Activated T-cell treated with anti-CD3 and anti-CD28 coated beads for 4 hours (primary cell): ENCODE measurements at regions not wholly inside any gene's neighbourhood (a gene's known extent, or its start where the extent isn't known, plus 50 kb on each side); places are given as distances from the start of the nearest gene placed in this dataset.
"Not testable (repeated sequence)": the region's sequence is repeated elsewhere in the genome, so short reads cannot be mapped to it uniquely, and the experiment has no call there.

Source experiments
- DNase-seq: peaks from one replicate; pipeline ENCODE4 v3.0.0-alpha.2; 2020

DNA sequence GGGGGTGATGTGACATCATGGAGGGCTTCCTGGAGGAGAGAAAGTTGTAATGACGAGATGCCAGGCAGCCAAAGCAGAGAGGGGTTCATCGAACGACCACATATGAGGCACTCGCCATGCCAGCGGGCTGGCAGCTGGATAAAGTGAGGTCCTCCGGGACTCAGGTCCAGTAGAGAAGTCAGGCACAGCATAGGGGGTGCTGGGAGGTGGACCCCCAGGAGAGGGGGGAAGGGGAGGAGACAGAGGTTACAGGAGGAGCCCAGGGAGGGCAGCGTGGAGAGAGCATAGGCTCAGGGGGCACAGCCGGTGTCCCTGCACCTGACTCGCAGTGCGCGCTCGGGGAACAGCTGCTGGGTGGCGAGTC, 174.7 kb downstream of the BMP7 start:
- no peak for DNase-seq

DNA sequence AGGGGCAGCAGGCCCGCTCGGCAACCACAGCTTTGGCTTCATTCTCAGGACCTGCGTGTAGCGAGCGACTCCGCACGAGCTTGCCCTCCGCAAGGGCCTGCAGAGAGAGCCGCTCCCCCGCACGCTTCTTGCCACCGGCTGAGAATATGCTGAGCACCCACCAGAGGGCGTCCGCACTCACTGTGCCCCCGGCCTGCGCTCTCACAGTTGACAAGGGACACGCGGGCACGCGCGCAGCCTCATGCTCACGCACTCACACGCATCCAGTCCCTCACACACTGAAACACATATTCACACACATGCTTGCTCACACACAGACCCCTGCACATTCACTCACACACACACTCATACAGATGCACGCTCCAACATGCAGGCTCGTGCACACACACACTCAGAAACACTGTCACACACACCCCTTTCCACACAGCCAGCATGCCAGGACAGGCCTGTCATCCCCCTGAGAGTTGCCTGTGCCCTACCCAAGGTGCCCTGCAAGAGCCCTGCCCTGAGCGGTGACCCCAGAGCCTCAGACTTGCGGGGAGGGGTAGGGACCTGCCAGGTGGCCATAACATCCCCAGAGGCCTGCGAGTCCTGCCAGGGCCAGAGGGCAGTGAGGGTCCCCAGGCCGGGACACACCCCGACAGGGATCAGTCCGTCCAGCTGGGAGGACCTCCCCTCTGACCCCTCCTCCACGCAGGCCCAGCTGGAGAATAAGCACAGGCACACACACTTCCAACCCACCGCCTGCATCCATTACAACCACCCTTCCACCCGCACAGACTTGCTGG, 174.1 kb downstream of the BMP7 start:
- peak; percentile 20 for DNase-seq

DNA sequence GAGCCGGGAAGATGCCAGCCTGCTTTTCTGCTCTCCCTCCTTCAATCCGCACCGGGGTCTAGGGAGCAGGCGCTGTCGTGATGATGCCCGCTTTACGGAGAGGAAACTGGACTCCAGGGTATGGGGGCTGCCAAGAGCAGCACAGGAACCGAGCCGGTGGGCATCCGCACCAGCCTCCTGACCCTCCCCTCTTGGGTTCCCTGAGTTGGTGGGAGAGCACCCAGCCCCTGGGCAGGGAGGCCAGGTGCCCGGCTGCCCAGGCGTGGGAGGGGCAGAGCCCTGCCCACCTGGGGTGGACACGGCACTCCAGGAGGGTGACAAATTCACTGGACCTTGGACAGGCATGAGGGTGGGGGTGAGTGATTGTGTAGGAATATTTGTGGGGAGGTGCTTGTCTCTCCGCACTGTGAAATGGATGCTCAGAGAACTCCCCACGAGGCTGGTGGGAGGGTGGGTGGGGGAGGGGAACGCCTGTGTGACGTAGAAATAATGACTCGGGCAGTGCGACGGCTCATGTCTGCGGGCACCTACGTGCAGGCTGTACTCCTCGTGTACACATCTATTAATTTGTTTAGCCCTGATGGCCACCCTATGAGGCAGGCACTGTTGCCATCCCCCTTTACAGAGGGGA, 173.4 kb downstream of the BMP7 start:
- DNase-seq, result no peak

DNA sequence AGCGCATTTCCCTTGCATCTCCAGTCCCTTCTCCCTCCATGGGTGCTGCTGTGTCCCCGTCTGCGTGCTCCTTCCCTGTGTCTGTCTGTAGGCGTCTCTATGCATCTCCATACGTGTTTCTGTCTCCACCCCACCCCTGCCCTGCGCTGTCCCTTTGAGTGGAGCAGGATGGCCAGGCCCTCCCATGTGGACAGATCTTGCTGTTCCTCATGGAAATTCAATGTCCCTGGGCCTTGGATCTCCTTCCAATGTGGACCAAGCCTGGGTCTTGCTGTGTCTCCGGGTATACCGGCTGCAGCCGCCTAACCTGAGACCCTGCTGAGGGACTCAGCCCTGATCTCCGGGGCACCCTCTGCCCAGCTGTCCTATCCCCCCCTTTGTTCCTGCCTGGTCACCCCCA, 172.7 kb downstream of the BMP7 start:
- no peak for DNase-seq

DNA sequence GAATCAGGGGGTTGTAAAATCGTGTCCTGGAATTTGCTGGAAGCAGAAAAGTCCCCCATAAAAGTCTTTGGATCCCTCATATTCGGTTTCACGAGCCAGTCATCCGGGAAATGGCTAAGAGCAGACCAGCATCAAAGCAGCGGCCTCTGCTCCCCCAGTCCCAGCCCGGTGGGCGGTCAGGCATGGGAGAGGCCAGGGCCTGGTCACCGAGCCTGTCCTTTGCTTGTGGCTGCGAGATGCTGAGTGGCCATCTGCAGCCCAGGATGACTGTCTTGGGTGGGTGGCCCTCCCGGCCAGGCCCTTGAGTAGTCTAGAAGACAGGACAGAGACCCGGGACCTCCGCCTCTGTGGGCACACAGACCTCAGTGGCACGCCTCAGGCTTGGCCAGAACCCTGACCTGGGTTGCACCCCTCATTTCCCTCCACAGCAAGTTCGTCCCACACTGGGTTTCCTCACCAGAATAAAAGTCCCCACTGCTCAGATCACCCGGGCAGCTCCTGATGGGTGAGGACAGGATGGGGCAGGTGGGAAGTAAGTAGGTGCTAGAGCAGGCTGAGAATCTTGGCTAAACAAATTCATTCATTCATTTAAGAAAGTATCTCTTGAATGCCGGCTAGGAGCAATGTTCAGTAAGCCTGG, 172.1 kb downstream of the BMP7 start:
- DNase-seq, result no peak

DNA sequence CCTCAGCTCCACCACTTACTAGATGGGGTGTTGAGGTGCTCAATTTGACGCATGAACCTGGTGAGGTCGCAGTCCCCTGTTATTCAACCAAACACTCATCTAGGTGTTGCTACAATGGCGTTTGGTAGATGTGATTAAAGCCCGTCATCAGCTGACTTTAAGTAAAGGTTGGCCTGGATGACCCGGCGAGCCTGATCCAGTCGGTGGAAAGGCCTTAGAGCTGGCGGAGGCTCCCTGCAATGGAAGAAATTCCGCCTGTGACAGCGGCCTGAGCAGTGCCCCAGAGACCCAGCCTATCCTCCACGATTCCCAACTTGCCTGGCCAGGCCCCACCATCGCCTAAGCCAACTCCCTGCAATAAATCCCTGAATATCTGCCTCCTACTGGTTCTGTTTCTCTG, 171.4 kb downstream of the BMP7 start:
- no peak for DNase-seq

DNA sequence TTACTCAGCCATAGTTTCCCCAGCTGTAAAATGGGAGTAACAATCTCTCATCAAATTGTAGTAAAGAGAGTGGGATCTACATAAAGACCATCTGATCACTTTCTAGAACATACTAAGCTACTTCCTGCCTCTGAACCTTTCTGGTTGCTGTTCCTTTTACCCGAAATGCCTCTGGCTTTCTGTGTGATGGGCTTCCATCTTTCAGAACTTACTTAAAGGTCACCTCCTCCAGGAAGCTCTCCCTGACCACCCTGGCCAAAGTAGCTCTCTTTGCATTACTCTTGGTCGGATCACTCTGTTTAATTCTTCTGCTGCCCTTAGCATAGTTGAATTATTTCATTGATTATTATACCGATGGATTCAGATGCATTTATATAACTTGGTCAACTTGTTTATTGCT, 171.0 kb downstream of the BMP7 start:
- DNase-seq, result no peak

DNA sequence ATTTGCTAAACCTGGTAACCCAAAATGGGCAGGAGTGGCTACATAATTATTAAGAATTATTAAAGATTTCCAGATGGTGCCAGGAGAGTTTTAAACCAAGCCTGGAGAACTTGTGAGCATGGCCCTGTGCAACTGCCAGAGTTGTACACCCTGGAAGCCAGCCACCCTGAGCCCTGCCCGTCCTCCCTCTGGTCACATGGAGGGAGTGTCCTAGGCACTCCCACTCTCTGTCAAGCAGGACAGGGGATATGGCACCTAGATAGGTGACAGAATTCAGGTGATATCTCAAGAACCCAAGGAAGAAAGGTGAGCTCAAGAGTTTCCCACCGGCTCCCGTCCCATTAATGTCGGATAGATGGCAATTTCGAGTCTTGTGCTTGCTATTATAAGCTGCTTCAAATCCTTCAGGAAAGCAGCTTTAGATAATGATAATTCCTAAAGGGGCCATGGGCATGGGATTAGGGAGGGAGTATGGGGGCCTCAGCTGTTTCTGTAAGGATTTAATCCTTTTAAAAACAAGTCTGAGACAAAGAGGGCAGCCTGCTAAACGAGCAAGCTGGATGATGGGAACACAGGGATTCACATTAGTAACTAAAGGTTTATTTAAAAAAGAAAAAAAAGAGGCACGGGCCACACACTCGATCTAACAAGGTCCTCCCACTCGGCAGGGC, 169.1 kb downstream of the BMP7 start:
- DNase-seq, result no peak

DNA sequence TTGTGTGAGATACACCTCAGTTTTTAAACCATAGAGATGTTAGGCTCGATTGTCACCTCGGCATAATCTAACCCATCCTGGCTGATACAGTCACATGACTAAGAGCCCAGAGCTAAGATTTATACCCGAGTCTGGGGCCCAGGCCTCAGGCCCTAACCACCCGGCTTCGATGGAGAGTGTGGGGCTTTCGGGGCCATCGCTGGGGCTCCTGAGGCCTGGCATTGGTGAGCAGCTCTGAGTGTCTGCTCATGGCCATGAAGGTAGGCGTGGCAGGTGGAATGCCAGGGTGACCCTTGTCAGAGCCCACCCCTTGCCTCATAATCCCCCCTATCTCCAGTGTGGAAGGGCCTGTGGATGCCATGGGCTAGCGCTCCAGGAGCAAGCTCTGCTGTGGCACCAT, 164.3 kb downstream of the BMP7 start:
- DNase-seq, result no peak

DNA sequence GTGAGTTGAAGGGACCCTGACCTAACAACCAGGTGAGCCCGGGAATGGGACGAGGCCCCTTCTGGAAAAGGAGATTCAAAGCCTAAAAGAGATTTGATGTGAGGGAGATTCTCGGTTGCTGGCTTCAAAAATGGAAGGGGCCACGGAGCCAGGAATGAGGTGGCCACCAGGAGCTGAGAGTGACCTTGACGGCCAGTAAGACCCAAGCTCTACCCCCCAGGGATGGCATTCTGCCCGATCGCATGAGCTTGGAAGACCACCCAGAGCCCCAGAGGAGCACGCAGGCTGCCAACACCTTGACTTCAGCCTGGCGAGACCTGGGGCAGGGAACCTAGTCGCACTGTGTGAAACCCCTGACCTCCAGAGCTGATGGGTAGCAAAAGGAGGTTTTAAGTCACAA, 163.9 kb downstream of the BMP7 start:
- DNase-seq, result no peak

DNA sequence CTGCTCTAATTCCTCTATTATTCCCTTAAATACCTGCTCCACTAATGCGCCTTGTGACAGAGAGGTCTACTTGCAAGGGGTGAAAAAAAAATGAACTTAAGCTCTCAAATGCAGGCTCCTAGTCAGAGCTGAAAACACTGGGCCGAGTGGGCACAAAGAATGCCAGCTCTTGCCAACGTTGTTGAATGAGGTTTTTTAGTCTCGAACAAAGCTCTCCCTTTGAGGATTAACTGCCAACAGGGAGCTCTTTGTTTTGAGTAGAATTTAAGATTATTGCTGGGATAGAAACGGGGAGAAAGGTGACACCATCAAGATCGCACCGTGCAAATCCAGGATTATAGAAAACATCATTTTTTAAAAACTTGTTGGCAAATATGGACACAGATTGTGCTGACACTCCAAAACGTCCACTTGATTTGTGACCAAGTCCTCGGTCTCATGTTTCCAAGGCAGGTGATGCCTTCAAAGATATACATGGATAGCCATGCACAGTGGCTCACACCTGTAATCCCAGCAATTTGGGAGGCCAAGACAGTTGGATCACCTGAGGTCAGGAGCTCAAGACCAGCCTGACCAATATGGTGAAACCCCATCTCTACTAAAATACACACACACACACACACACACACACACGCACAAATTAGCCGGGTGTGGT, 163.2 kb downstream of the BMP7 start:
- no peak for DNase-seq

DNA sequence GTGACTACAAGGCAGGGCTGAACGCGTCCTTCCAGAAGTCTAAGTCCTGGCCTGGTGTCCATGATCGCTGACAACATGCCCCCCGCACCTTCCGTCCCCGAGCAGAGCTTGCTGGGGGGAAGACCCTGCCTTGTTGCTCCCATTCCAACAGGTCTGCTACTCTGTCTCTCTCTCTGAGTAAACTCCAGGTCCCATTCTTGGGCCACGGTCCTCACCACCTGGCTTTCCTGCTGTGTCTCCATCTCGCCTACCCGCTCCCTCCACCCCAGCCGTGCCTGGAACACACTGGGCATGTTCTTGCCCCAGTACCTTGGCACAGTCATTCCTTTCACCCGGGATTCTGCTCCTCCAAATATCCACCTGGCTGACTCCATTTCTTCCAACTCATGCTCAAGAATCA, 162.3 kb downstream of the BMP7 start:
- DNase-seq, result no peak

DNA sequence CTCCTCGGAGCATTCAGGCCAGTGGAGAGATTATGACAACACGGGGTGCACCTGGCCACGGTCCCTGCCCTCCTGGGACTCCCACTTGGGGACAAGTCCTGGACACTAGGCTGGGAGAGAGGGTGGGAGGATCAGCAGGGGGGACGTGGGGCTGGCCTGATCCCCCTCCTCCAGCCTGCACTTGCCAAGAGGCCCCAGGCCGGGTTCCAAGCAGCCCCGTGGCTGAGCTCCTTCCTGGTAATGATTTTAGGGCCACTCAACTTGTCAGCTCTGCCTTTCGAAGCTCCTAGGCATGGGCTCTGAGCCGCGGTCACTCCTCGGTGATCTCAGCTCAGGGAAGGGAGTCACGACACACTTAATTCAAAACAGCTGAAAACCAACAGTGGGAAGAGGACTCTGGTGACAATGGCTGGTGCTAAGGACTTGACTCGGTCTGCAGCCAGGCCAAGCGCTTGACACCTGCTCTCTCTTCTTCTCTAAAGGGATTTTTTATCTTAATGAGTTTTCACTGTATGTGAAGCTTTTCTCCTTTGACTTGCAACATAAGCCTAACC, 161.7 kb downstream of the BMP7 start:
- DNase-seq, result no peak

DNA sequence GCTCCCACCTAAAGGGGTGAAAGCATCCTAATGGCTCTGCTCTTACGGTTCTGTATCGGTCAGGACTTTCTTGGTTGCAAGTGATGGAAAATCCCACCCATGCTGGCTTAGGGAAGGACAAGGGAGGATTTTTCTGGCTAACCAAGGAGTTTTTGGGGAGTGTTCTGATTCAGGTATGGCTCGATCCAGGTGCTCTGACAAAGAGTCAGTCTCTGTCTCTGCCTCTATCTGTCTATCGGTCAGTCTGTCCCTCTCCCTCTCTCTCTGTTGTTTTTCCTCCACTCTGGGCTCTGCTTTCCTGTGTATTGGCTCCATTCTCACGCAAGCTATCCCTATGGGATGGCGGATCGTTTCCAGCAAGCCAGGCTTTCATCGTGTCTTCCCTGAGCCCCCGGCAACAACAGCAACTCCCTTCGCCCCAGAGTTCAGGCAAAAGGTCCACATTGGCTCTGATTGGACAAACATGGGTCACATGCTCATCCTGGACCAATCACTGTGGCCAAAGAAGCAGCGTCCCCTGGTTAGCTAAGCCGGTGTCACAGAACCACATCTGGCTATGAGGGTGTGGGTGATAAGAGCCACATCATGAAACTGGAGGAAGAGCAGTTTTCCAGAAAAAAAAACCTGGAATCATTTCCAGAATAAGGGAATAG, 160.3 kb downstream of the BMP7 start:
- no peak for DNase-seq

DNA sequence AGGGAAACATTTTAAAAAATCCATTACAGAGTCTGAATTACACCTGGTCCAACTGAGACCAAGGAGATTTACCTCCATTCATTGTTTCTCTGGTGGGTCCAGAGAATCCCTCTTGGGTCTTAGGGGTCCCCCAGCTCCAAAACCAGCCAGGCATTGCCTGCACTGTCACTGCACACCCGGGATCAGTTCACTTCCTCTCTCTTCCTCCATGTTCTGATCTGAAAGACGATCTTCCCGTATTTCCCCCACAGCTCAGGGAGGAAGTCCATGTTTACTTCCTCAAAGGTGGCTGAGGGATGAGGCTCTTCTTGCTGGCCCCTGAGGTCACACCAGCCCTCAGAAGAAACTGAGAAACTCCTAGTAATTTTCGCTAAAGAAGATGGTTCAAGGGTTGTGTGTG, 159.7 kb downstream of the BMP7 start:
- no peak for DNase-seq

DNA sequence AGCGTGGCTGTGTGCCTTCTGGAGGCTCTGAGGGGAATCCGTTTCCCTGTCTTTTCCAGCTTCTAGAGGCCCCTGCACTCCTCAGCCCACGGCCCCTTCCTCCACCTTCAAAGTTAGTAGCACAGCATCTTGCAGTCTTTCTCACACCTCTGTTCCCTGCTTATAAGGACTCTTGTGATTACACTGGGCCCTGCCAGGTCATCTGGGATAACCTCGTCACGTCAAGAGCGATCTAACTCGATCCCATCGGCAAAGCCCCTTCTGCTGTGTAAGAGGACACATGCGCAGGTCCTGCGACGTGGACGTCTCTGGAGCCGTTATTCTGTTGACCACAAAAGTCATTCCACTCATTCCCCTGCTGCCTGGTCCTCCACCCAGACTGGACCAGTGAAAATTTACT, 159.2 kb downstream of the BMP7 start:
- no peak for DNase-seq

DNA sequence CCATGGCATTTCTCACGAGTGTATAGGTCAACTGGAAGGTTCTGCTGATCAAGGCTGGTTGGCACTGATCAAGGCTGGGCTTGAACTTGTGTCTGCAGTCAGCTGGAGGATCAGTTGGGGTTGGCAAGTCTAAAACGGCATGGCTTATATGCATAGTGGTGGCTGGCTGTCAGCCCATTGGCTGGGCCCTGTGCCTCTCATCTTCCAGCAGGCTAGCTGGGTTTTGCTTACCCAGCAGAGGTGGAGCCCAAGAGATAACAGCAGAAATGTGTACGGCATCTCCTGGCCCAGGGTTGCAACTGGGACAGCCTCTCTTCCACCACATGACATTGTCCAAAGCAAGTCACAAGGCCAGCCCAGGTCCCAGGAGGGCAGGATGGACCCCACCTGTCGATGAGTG, 158.2 kb downstream of the BMP7 start:
- DNase-seq, result no peak

DNA sequence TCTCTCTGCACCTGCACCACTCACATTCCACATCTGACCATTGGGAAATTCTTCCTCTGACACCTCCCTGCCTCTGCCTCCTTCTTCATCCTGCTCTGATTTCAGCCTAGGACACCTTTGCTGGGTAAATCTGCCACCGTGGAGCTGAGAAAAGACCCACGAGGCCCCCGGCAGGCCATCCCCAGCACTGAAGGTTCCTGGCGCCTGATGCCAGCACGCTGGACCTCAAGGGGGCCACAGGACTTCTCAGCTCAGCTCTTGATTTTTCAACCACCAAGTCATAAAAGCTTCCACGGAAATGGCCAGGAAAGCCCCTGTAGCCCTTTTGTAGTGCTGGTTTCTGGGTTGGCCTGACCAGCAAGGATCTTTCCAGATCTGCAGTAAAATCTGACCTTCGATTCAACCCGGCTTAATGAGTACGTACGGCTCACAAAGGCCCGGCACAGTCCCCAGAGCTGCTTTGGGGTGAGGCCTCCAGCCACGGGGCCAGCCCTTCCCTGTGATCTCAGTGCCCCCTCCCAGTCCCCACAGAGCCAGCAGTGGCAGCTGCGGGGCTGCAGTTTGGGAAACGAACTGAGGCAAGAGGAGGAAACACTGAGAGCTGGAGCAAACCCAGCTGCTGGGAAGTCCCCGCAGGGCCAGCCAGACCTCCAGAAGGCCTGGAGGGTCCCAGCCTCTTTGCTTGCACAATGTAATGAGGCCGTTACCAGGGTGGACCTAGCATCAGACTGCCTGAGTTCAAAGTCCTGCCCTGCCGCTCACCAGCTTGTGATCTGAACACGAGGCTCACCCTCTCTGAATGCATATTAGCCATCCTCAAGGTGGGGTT, 157.5 kb downstream of the BMP7 start:
- DNase-seq, result no peak

DNA sequence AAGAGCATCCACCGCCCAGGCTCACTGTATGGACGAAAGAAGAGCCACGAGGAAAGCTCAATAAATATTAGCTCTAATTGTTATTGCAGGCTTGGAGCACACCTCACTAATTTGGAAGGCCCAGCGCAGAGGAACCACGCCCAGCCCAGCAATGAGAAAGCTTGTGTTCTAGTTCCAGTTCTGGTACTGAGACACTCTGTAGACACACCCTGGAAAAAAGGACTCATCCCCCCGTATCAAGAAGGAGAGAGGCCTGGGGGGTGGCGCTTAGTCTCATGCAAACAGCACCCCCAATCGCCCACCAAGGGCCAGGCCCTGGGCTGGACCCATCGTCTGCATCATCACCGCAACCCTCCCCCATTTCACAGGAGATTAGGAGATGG, 156.9 kb downstream of the BMP7 start:
- no peak for DNase-seq

DNA sequence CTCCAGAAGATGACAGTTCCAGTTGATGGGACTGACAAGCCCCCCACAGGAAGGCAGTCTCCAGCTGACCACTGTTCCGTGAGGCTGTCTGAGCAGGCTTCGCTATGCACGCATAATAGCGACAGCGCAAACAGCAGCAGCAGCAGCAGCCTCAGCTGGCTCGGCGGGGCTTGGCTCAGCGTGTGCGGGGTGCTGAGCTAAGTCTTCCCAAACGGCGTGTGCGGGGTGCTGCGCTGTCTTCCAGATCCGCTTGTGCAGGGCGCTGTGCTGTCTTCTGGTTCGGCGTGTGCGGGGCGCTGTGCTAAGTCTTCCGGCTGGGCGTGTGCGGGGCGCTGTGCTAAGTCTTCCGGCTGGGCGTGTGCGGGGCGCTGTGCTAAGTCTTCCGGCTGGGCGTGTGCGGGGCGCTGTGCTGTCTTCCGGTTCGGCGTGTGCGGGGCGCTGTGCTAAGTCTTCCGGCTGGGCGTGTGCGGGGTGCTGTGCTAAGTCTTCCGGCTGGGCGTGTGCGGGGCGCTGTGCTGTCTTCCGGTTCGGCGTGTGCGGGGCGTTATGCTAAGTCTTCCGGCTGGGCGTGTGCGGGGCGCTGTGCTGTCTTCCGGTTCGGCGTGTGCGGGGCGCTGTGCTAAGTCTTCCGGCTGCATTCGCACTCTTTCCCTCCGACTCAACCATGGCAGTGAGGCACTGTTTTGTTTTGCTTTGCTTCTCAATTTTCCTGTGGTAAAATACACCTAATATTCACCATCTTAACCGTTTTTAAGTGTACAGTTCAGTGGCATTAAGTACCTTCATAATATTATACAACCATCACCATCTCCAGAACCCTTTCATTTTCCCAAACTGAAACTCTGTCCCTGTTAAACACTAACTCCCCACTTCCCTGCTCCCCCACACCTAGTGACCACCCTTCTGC, 156.1 kb downstream of the BMP7 start:
- not testable (repeated sequence) for DNase-seq

DNA sequence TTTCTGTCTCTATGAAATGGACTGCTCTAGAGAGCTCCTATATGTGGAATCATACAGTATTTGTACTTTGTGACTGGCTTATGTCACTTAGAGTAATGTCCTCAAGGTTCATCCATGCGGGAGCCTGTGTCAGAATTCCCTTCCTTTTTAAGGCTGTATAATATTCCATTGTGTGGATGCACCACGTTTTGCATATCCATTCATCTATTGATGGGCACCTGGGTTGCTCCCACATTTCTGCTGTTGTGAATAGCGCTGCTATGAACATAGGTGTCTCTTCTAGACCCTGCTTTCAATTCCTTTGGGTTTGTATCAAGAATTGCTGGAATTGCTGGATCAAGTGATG, 155.4 kb downstream of the BMP7 start:
- no peak for DNase-seq
